Activated CD4-positive, alpha-beta T cell treated with anti-CD3 and anti-CD28 coated beads, Interleukin-2, amount 10 ng/mL, durations not matched to agents 7 days and 5 days (primary cell): ENCODE measurements at regions not wholly inside any gene's neighbourhood (a gene's known extent, or its start where the extent isn't known, plus 50 kb on each side); places are given as distances from the start of the nearest gene placed in this dataset.
"Not testable (repeated sequence)": the region's sequence is repeated elsewhere in the genome, so short reads cannot be mapped to it uniquely, and the experiment has no call there.

ENCODE experiments used
- CTCF ChIA-PET: fragments of 350-600 bp; sonication (Branson Sonifier 250); formaldehyde crosslinking; loops from one replicate; lab custom pipeline; 2021; ENCODE audit warnings: antibody characterized with exemption; lab: Charles Lee
- POLR2A ChIA-PET: fragments of 350-600 bp; sonication (Branson Sonifier 250); formaldehyde crosslinking; loops from one replicate; lab custom pipeline; 2021; ENCODE audit warnings: antibody characterized with exemption; lab: Charles Lee
- DNase-seq: peaks from one replicate; pipeline ENCODE4 v3.0.0-alpha.2; 2020
- H3K27ac Mint-ChIP-seq: one replicate; pipeline ENCODE4 v1.8.0; 2021; ENCODE audit warnings: mild to moderate bottlenecking, moderate library complexity, mixed read lengths
- H3K27me3 Mint-ChIP-seq: one replicate; pipeline ENCODE4 v1.8.0; 2021; ENCODE audit warnings: mixed read lengths
- H3K36me3 Mint-ChIP-seq: one replicate; pipeline ENCODE4 v1.8.0; 2021; ENCODE audit warnings: low read depth, mixed read lengths
- H3K4me1 Mint-ChIP-seq: one replicate; pipeline ENCODE4 v1.8.0; 2021; ENCODE audit warnings: mixed read lengths
- H3K4me3 Mint-ChIP-seq: one replicate; pipeline ENCODE4 v1.8.0; 2021; ENCODE audit warnings: mild to moderate bottlenecking, moderate library complexity, mixed read lengths
- H3K9me3 Mint-ChIP-seq: one replicate; pipeline ENCODE4 v1.8.0; 2021; ENCODE audit warnings: mixed read lengths

DNA sequence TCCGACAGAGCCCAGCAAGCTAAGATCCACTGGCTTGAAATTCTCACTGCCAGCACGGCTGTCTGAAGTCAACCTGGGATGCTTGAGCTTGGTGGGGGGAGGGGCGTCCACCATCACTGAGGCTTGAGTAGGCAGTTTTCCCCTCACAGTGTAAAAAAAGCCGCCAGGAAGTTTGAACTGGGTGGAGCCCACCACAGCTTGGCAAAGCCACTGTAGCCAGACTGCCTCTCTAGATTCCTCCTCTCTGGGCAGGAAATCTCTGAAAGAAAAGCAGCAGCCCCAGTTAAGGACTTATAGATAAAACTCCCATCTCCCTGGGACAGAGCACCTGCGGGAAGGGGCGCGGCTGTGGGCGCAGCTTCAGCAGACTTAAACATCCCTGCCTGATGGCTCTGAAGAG is 68.7 kb upstream of the LIPC start:
- CTCF ChIA-PET, result interaction anchor here (0.6 to 0.7 kb wide), 3 partner anchors 41 to 341 kb away, joined by 3 read pairs; no protein-coding TSS in a partner anchor
- H3K27ac Mint-ChIP-seq, POLR2A ChIA-PET, DNase-seq, H3K9me3 Mint-ChIP-seq, H3K27me3 Mint-ChIP-seq, H3K4me3 Mint-ChIP-seq: not testable (repeated sequence)
- Mint-ChIP-seq H3K4me1 (peaks cover 34% of the 10 kb centered on the region), H3K36me3 (peaks cover 11% of the 10 kb centered on the region)

DNA sequence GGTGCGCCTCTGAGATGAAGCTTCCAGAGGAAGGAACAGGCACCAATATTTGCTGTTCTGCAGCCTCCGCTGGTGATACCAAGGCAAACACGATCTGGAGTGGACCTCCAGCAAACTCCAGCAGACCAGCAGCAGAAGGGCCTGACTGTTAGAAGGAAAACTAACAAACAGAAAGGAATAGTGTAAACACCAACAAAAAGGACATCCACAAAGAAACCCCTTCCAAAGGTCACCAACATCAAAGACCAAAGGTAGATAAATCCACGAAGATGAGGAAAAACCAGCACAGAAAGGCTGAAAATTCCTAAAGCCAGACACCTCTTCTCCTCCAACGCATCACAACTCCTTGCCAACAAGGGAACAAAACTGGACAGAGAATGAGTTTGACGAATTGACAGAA is 68.1 kb upstream of the LIPC start:
- H3K9me3 Mint-ChIP-seq, H3K4me3 Mint-ChIP-seq, POLR2A ChIA-PET, CTCF ChIA-PET, DNase-seq, H3K27me3 Mint-ChIP-seq: not testable (repeated sequence)
- Mint-ChIP-seq H3K36me3 (peaks cover 11% of the 10 kb centered on the region), H3K4me1 (peaks cover 29% of the 10 kb centered on the region), H3K27ac (peak overlapping the region; percentile 14)

DNA sequence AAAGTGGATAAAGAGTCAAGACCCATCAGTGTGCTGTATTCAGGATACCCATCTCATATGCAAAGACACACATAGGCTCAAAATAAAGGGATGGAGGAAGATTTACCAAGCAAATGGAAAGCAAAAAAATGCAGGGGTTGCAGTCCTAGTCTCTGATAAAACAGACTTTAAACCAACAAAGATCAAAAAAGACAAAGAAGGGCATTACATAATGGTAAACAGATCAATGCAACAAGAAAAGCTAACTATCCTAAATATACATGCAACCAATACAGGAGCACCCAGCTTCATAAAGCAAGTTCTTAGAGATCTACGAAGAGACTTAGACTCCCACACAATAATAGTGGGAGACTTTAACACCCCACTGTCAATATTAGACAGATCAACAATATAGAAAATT is 66.7 kb upstream of the LIPC start:
- H3K27ac Mint-ChIP-seq, DNase-seq, POLR2A ChIA-PET, H3K9me3 Mint-ChIP-seq, H3K27me3 Mint-ChIP-seq, H3K4me3 Mint-ChIP-seq: not testable (repeated sequence)
- CTCF ChIA-PET, result interaction anchor here (0.7 kb wide), 1 partner anchor 220 kb away, joined by 3 read pairs; no protein-coding TSS in a partner anchor
- H3K36me3 Mint-ChIP-seq, result peaks cover 11% of the 10 kb centered on the region
- peaks cover 33% of the 10 kb centered on the region for H3K4me1 Mint-ChIP-seq

DNA sequence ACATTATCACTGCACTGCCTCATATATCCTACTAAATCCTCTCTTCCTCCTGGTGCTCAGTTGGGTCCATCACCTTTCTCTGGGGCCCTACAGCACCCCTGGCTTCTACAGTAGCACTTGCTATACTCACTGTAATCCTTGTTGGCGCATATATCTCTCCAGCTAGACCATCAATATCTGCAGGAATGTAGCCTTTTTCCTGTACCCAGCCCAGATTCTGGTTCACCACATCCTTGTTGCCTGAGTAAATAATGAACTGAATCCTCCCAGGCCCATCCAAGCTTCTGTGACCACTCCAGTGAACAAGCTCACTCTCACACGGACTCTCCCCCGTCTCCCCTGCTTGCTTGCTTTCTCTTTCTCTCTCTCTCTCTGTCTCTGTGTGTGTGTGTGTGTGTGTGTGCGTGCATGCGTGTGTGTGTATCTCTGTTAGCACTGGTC is 62.5 kb upstream of the LIPC start:
- Mint-ChIP-seq H3K36me3 (peaks cover 6% of the 10 kb centered on the region), H3K9me3 (peaks cover 18% of the 10 kb centered on the region), H3K4me1 (peaks cover 14% of the 10 kb centered on the region), H3K4me3 (peak overlapping the region; percentile 40), H3K27ac (peak overlapping the region; percentile 43), H3K27me3 (peaks cover 5% of the 10 kb centered on the region)
- CTCF ChIA-PET, result interaction anchor here (0.5 to 1.4 kb wide), 3 partner anchors 29 to 392 kb away, joined by 3 to 4 read pairs (median 4); no protein-coding TSS in a partner anchor
- DNase-seq, result peak; percentile 62
- POLR2A ChIA-PET, result interaction anchor here (0.6 kb wide), 1 partner anchor 91 kb away, joined by 3 read pairs; no protein-coding TSS in a partner anchor

- ChIA-PET POLR2A (interaction anchor here (0.6 kb wide), 1 partner anchor 92 kb away, joined by 3 read pairs; no protein-coding TSS in a partner anchor), CTCF (interaction anchor here (1.4 kb wide), 1 partner anchor 28 kb away, joined by 4 read pairs; no protein-coding TSS in a partner anchor)
- Mint-ChIP-seq H3K4me3 (no peak overlapping the region), H3K27me3 (peaks cover 4% of the 10 kb centered on the region), H3K36me3 (peaks cover 4% of the 10 kb centered on the region), H3K27ac (no peak overlapping the region), H3K9me3 (peaks cover 15% of the 10 kb centered on the region), H3K4me1 (peaks cover 11% of the 10 kb centered on the region)
- DNase-seq, result no peak
Measured at GRCh38 chr15:58369956-58370355, 61.8 kb upstream of the LIPC start.

- ChIA-PET POLR2A (no interaction called here), CTCF (interaction anchor here (1.3 to 3.0 kb wide), 2 partner anchors 16 to 19 kb away, joined by 3 to 11 read pairs; no protein-coding TSS in a partner anchor)
- Mint-ChIP-seq H3K27me3 (peaks cover 5% of the 10 kb centered on the region), H3K36me3 (peaks cover 4% of the 10 kb centered on the region), H3K9me3 (peaks cover 15% of the 10 kb centered on the region), H3K4me1 (peaks cover 9% of the 10 kb centered on the region), H3K27ac (no peak overlapping the region), H3K4me3 (no peak overlapping the region)
- DNase-seq, result no peak
Measured at GRCh38 chr15:58374147-58374546, 57.6 kb upstream of the LIPC start.

DNA sequence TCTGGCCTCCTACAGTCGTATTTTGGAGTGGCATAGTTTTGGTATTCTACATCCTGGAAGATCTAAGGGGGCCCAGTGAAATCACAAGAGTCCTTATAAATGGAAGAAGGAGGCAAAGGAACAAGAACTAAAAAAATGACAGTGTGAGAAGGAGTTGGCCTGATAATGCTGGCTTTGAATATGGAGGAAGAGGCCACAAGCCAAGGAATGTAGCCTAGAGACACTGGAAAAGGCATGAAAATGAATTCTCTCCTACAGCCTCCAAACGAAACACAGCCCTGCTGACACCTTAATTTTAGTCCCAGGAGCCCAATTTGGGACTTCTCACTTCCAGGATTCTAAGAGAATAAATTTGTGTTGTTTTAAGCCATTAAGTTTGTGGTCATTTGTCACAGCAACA is 54.6 kb upstream of the LIPC start:
- Mint-ChIP-seq H3K27me3 (peaks cover 5% of the 10 kb centered on the region), H3K27ac (no peak overlapping the region), H3K9me3 (peaks cover 13% of the 10 kb centered on the region), H3K36me3 (no peaks in the 10 kb centered on the region), H3K4me1 (no peaks in the 10 kb centered on the region), H3K4me3 (no peak overlapping the region)
- ChIA-PET POLR2A (no interaction called here), CTCF (interaction anchor here (0.6 to 0.8 kb wide), 2 partner anchors 8 to 45 kb away, joined by 3 read pairs; no protein-coding TSS in a partner anchor)
- no peak for DNase-seq

- no peak overlapping the region for H3K27ac Mint-ChIP-seq
- ChIA-PET POLR2A (no interaction called here), CTCF (interaction anchor here (0.5 to 0.6 kb wide), 2 partner anchors 179 to 258 kb away, joined by 3 read pairs; no protein-coding TSS in a partner anchor)
- peaks cover 5% of the 10 kb centered on the region for H3K27me3 Mint-ChIP-seq
- H3K9me3 Mint-ChIP-seq, result peaks cover 10% of the 10 kb centered on the region
- H3K4me3 Mint-ChIP-seq, result no peak overlapping the region
- no peaks in the 10 kb centered on the region for H3K36me3 Mint-ChIP-seq
- no peak for DNase-seq
- no peaks in the 10 kb centered on the region for H3K4me1 Mint-ChIP-seq
Measured at GRCh38 chr15:58378241-58379085, 53.3 kb upstream of the LIPC start.

DNA sequence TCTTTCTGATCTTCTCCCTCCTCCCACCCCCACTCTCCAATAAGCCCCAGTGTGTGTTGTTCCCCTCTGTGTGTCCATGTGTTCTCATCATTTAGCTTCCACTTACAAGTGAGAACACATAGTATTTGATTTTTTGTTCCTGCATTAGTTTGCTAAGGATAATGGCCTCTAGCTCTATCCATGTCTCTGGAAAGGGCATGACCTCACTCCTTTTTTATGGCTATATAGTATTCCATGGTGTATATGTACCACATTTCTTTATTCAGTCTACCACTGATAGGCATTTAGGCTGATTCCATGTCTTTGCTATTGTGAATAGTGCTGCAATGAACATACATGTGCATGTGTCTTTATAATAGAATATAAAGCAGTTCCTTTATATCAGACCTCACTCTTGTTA is 52.3 kb upstream of the LIPC start:
- H3K36me3 Mint-ChIP-seq, H3K27ac Mint-ChIP-seq: not testable (repeated sequence)

DNA sequence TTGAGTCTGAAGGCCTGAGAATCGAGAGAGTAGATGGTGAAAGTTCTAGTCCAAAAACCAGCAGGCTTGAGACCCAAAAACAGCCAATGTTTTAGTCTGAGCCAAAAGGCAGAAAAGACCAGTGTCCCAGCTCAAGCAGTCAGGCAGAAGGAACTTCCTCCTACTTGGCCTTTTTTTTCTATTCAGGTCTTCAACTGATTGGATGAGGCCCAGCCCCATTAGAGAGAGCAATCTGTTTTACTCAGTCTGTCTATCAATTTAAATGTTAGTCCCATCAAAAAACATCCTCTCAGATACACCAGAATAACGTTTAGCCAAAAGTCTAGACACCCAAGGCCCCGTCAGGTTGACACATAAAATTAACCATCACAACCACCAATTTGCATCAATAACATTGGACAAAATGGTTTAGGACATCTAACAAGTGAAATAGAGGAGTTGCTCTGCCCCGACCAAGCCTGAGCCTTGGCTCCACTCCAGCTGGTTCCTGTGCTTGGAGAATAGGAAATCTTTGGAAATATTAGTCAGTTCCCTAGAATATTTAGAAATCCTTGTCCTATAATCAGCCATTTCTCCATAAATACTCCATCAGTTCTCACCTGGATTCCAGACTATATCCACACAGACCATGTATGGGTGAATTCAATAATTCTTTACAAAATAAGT is 51.4 kb upstream of the LIPC start:
- H3K9me3 Mint-ChIP-seq, result peaks cover 7% of the 10 kb centered on the region
- ChIA-PET POLR2A (no interaction called here), CTCF (no interaction called here)
- no peak for DNase-seq
- H3K36me3 Mint-ChIP-seq, result no peaks in the 10 kb centered on the region
- H3K27me3 Mint-ChIP-seq, result peaks cover 2% of the 10 kb centered on the region
- no peak overlapping the region for H3K4me3 Mint-ChIP-seq
- H3K27ac Mint-ChIP-seq, result no peak overlapping the region
- H3K4me1 Mint-ChIP-seq, result no peaks in the 10 kb centered on the region

More for the DNA sequence above, 52.3 kb upstream of the LIPC start:
- DNase-seq, H3K4me1 Mint-ChIP-seq, POLR2A ChIA-PET, H3K9me3 Mint-ChIP-seq, H3K4me3 Mint-ChIP-seq, H3K27me3 Mint-ChIP-seq: not testable (repeated sequence)
- CTCF ChIA-PET, result interaction anchor here (0.5 kb wide), 1 partner anchor 257 kb away, joined by 3 read pairs; no protein-coding TSS in a partner anchor

DNA sequence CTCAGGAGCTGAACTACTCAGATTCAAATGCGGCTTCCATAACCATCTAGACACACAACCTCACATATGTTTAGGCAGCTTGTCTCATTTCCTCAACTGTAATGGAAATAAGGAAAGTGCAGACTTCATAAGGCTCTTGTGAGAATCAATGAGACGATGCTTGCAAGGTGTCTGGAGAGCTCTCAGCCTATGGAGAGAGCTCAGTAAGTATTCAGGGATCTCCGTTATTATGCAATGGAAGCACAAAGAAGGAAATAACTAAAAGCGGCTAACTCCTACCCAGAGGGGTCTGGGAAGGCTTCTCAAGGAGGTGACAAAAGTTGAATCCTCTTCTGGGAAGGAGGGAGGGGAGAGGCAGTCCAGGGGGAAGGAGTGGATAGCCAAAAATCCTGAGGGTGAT is 50.1 kb upstream of the LIPC start:
- Mint-ChIP-seq H3K36me3 (no peaks in the 10 kb centered on the region), H3K9me3 (peaks cover 7% of the 10 kb centered on the region), H3K27me3 (peaks cover 2% of the 10 kb centered on the region), H3K4me3 (no peak overlapping the region), H3K27ac (no peak overlapping the region), H3K4me1 (no peaks in the 10 kb centered on the region)
- no peak for DNase-seq
- CTCF ChIA-PET, result interaction anchor here (0.8 to 1.2 kb wide), 2 partner anchors 13 to 72 kb away, joined by 3 read pairs; no protein-coding TSS in a partner anchor
- POLR2A ChIA-PET, result no interaction called here
